IMR-90 (cell line): ENCODE measurements at regions not wholly inside any gene's neighbourhood (a gene's known extent, or its start where the extent isn't known, plus 50 kb on each side); places are given as distances from the start of the nearest gene placed in this dataset.

Experiments
- ATAC-seq: fragments of 200-7000 bp; cut with Tn5 transposase; 2 replicates; pipeline ENCODE4 v1.9.1; 2020; ENCODE audit warnings: low read depth, mild to moderate bottlenecking, moderate library complexity
- BruUV-seq: library from RNA; stranded (reverse); fragments of 400-500 nt; replicated peaks from 2 replicates; lab custom pipeline; 2021; lab: Mats Ljungman, UMichigan
- CTCF ChIA-PET: fragments of 300-600 bp; formaldehyde crosslinking; extraction: SDS; loops from one replicate; lab custom pipeline; 2021; ENCODE audit warnings: antibody characterized with exemption; lab: Yijun Ruan, JAX
- POLR2A ChIA-PET: fragments of 300-600 bp; sonication (Branson Sonifier 250); formaldehyde crosslinking; loops from one replicate; lab custom pipeline; 2022; ENCODE audit warnings: antibody characterized with exemption; ENCODE audit not compliant: unreplicated experiment; lab: Charles Lee
- DNase-seq: peaks from one replicate; pipeline ENCODE4 v3.0.0; 2013
- H2AFZ ChIP-seq: replicated peaks from 2 replicates; pipeline ENCODE3; 2013; ENCODE audit warnings: low read length, mild to moderate bottlenecking; ENCODE audit not compliant: poor library complexity
- H2AK5ac ChIP-seq: 2 replicates; pipeline ENCODE4 v1.6.1; 2013; ENCODE audit warnings: low read depth, low read length, inconsistent platforms
- H2AK9ac ChIP-seq: replicated peaks from 2 replicates; pipeline ENCODE3; 2013; ENCODE audit warnings: mild to moderate bottlenecking, low read depth, low read length, moderate library complexity; ENCODE audit not compliant: poor library complexity
- H2BK120ac ChIP-seq: 2 replicates; pipeline ENCODE4 v1.6.1; 2013; ENCODE audit warnings: low read depth, low read length, inconsistent platforms
- H2BK15ac ChIP-seq: 3 replicates; pipeline ENCODE4 v1.6.1; 2013; ENCODE audit warnings: low read depth, low read length, inconsistent platforms
- H2BK20ac ChIP-seq: 2 replicates; pipeline ENCODE4 v1.6.1; 2013; ENCODE audit warnings: low read depth, mild to moderate bottlenecking, inconsistent platforms, low read length, moderate library complexity
- H2BK5ac ChIP-seq: 2 replicates; pipeline ENCODE4 v1.6.1; 2013; ENCODE audit warnings: mild to moderate bottlenecking, low read depth, low read length, inconsistent platforms; ENCODE audit not compliant: poor library complexity, severe bottlenecking
- H3K14ac ChIP-seq: replicated peaks from 2 replicates; pipeline ENCODE4 v1.6.1; 2013; ENCODE audit warnings: low read depth, low read length, inconsistent platforms
- H3K18ac ChIP-seq: 2 replicates; pipeline ENCODE4 v1.6.1; 2013; ENCODE audit warnings: low read depth, low read length, control low read depth
- H3K23ac ChIP-seq: 2 replicates; pipeline ENCODE4 v1.6.1; 2013; ENCODE audit warnings: low read depth, low read length, inconsistent platforms
- H3K27ac ChIP-seq: 2 replicates; pipeline ENCODE4 v1.5.1; 2013; ENCODE audit warnings: mild to moderate bottlenecking, control low read depth, low read length; ENCODE audit not compliant: insufficient read depth
- H3K27me3 ChIP-seq: 2 replicates; pipeline ENCODE4 v1.6.1; 2013; ENCODE audit warnings: low read length; ENCODE audit not compliant: control insufficient read depth, insufficient read depth
- H3K36me3 ChIP-seq: 2 replicates; pipeline ENCODE4 v1.6.1; 2013; ENCODE audit warnings: low read length, mixed read lengths; ENCODE audit not compliant: control insufficient read depth, insufficient read depth
- H3K4ac ChIP-seq: 2 replicates; pipeline ENCODE4 v1.6.1; 2013; ENCODE audit warnings: low read depth, low read length, inconsistent platforms
- H3K4me1 ChIP-seq: 2 replicates; pipeline ENCODE4 v1.6.1; 2013; ENCODE audit warnings: low read length, mixed read lengths; ENCODE audit not compliant: control insufficient read depth, insufficient read depth
- H3K4me2 ChIP-seq: 2 replicates; pipeline ENCODE4 v1.6.1; 2013; ENCODE audit warnings: low read depth, mild to moderate bottlenecking, control low read depth, low read length, moderate library complexity
- H3K4me3 ChIP-seq: 2 replicates; pipeline ENCODE4 v1.5.1; 2013; ENCODE audit warnings: low read depth, mild to moderate bottlenecking, control low read depth, low read length, moderate library complexity; ENCODE audit not compliant: insufficient read depth
- H3K56ac ChIP-seq: 2 replicates; pipeline ENCODE4 v1.6.1; 2013; ENCODE audit warnings: low read length, inconsistent platforms; ENCODE audit not compliant: insufficient read depth; ENCODE audit errors: extremely low read depth
- H3K79me1 ChIP-seq, 2 experiments: 2 replicates each; pipeline ENCODE4 v1.6.1; 2013; ENCODE audit warnings: low read length in 2 of 2, inconsistent platforms in 1 of 2, low read depth in 1 of 2
- H3K9ac ChIP-seq: 2 replicates; pipeline ENCODE4 v1.6.1; 2013; ENCODE audit warnings: low read depth, low read length, control low read depth
- H3K9me1 ChIP-seq: 2 replicates; pipeline ENCODE4 v1.6.1; 2013; ENCODE audit warnings: low read length, inconsistent platforms; ENCODE audit not compliant: insufficient read depth
- H3K9me3 ChIP-seq: 2 replicates; pipeline ENCODE4 v1.6.1; 2013; ENCODE audit warnings: low read length; ENCODE audit not compliant: control insufficient read depth, insufficient read depth
- H4K20me1 ChIP-seq: 2 replicates; pipeline ENCODE4 v1.6.1; 2013; ENCODE audit warnings: low read length, inconsistent platforms; ENCODE audit not compliant: insufficient read depth
- H4K5ac ChIP-seq: 2 replicates; pipeline ENCODE4 v1.6.1; 2013; ENCODE audit warnings: mild to moderate bottlenecking, low read depth, low read length, control low read depth
- H4K8ac ChIP-seq, 2 experiments: 2 replicates each; pipeline ENCODE4 v1.6.1; 2013; ENCODE audit warnings: low read depth in 2 of 2, low read length in 2 of 2, control low read depth in 1 of 2, inconsistent platforms in 1 of 2
- H4K91ac ChIP-seq: 2 replicates; pipeline ENCODE4 v1.6.1; 2013; ENCODE audit warnings: low read depth, low read length, inconsistent platforms; ENCODE audit not compliant: insufficient read depth
- BHLHE40 ChIP-seq: fragments of 150-350 bp; IDR thresholded peaks from 2 replicates; pipeline ENCODE4 v1.6.1; 2016; ENCODE audit warnings: mild to moderate bottlenecking, low read depth, low read length
- CEBPB ChIP-seq: IDR thresholded peaks from 2 replicates; pipeline ENCODE4 v1.6.1; 2012; ENCODE audit warnings: low read depth, low read length, improper control_type of control experiment
- CHD1 ChIP-seq: IDR thresholded peaks from 2 replicates; pipeline ENCODE4 v1.6.1; 2012; ENCODE audit warnings: low read depth, low read length, improper control_type of control experiment
- CTCF ChIP-seq: conservative IDR thresholded peaks from 2 replicates; pipeline ENCODE4 v1.5.1; 2012; ENCODE audit warnings: mild to moderate bottlenecking, low read depth, low read length, improper control_type of control experiment
- FOS ChIP-seq: fragments of 150-350 bp; IDR thresholded peaks from 2 replicates; pipeline ENCODE4 v1.6.1; 2016; ENCODE audit warnings: low read depth, low read length
- MAFK ChIP-seq: IDR thresholded peaks from 2 replicates; pipeline ENCODE4 v1.6.1; 2012; ENCODE audit warnings: low read depth, low read length, improper control_type of control experiment
- MAZ ChIP-seq: IDR thresholded peaks from 2 replicates; pipeline ENCODE4 v1.6.1; 2012; ENCODE audit warnings: low read depth, mild to moderate bottlenecking, low read length, improper control_type of control experiment, moderate library complexity, borderline replicate concordance
- MXI1 ChIP-seq: IDR thresholded peaks from 2 replicates; pipeline ENCODE4 v1.6.1; 2012; ENCODE audit warnings: low read depth, mild to moderate bottlenecking, low read length, moderate library complexity, borderline replicate concordance
- NFE2L2 ChIP-seq: fragments of 150-350 bp; IDR thresholded peaks from 2 replicates; pipeline ENCODE4 v1.6.1; 2016; ENCODE audit warnings: low read depth, mild to moderate bottlenecking, low read length
- POLR2A ChIP-seq: IDR thresholded peaks from 2 replicates; pipeline ENCODE4 v1.6.1; 2012; ENCODE audit warnings: mild to moderate bottlenecking, low read depth, low read length
- RAD21 ChIP-seq: IDR thresholded peaks from 2 replicates; pipeline ENCODE4 v1.6.1; 2012; ENCODE audit warnings: low read length, improper control_type of control experiment
- RCOR1 ChIP-seq: IDR thresholded peaks from 2 replicates; pipeline ENCODE4 v1.6.1; 2012; ENCODE audit warnings: mild to moderate bottlenecking, low read length, improper control_type of control experiment; ENCODE audit not compliant: insufficient replicate concordance
- RFX5 ChIP-seq: IDR thresholded peaks from 2 replicates; pipeline ENCODE4 v1.8.0; 2012; ENCODE audit warnings: low read depth, mild to moderate bottlenecking, low read length, moderate library complexity
- SMC3 ChIP-seq: fragments of 150-350 bp; IDR thresholded peaks from 2 replicates; pipeline ENCODE4 v1.6.1; 2016; ENCODE audit warnings: low read depth, mild to moderate bottlenecking, antibody characterized with exemption, low read length, moderate library complexity
- USF2 ChIP-seq: fragments of 150-350 bp; IDR thresholded peaks from 2 replicates; pipeline ENCODE4 v1.6.1; 2017; ENCODE audit warnings: mild to moderate bottlenecking, antibody characterized with exemption, low read length, low read depth
- WGBS, 2 experiments: methylation state at CpG; one replicate each; pipeline versions ENCODE4 v1.1.5 to v1.1.7; 2013; ENCODE audit warnings: missing lambda C conversion rate in 2 of 2; ENCODE audit not compliant: insufficient read length in 1 of 2; ENCODE audit errors: extremely low coverage in 2 of 2; 5-methylcytosine and 5-hydroxymethylcytosine counted together
- dilution Hi-C: fragments of 300-500 bp; cut with HindIII; formaldehyde crosslinking; loops from one replicate; pipeline ENCODE4 v1.14.3; 2018; ENCODE audit warnings: low sequenced_read_pairs; ENCODE audit not compliant: unreplicated experiment
- in situ Hi-C: fragments of 300-500 bp; cut with MboI; formaldehyde crosslinking; loops from 3 replicates; pipeline ENCODE4 v1.14.3; 2019; ENCODE audit warnings: low sequenced_read_pairs, inconsistent platforms, mixed read lengths
- intact Hi-C: fragments of 100-400 bp; cut with micrococcal nuclease; formaldehyde crosslinking; loops from 2 replicates; pipeline ENCODE4 v1.10.0; 2022
- TF ChIP-seq, protein P1 (sequence below): fragments of 150-350 bp; IDR thresholded peaks from 2 replicates; pipeline ENCODE4 v1.6.1; 2016; ENCODE audit warnings: low read depth, mild to moderate bottlenecking, low read length, moderate library complexity, borderline replicate concordance

DNA sequence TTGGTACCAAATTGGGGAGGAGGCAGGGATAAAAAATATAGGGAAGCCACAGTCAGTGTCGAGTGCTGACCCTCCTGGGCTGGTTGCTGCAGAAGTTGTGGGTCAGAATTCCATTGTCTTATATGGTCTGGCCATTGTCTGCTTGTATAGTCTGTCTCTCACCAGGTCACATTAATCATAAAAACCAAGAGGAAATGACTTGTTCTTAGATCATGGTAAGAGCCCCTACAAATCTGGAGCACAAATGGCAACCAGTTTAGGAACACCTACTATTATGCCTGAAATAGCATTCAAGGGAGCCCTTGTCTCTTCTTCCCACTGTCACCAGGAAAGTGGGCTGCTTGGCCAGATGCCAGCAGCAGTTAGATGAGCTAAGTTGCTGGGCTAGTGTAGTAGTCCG is 119.7 kb upstream of the RMP24 start:
- DNase-seq (no peak), ATAC-seq (no peak)
- no CpG with 5 or more reads among the region's 2 CpGs for WGBS, 2 experiments
- no TSS peak for BruUV-seq
- Histone ChIP-seq H3K18ac (no peak overlapping the region), H2BK20ac (no peak overlapping the region), H2AK5ac (no peak overlapping the region), H3K36me3 (no peaks in the 10 kb centered on the region), H3K9ac (no peak overlapping the region), H4K20me1 (no peaks in the 10 kb centered on the region), H3K4me1 (no peaks in the 10 kb centered on the region), H2BK120ac (no peak overlapping the region), H3K56ac (no peak overlapping the region), H2AK9ac (no peak overlapping the region), H3K79me1 (no peaks in the 10 kb centered on the region), H4K8ac (no peak overlapping the region), H3K23ac (no peak overlapping the region), H4K5ac (no peak overlapping the region), H3K4me3 (no peak overlapping the region), H3K9me1 (no peaks in the 10 kb centered on the region), H2BK15ac (no peak overlapping the region), H2BK5ac (no peak overlapping the region), H2AFZ (no peak overlapping the region), H4K91ac (no peak overlapping the region), H3K4me2 (no peak overlapping the region), H3K27ac (no peak overlapping the region), H3K9me3 (no peaks in the 10 kb centered on the region), H3K4ac (no peak overlapping the region), H3K14ac (no peak overlapping the region), H3K27me3 (peaks cover 3% of the 10 kb centered on the region; the same call in 1 of the 2 replicates)
- ChIA-PET POLR2A (no interaction called here), CTCF (no interaction called here)
- in situ Hi-C loops (no loop called here), dilution Hi-C loops (no loop called here), intact Hi-C loops (no loop called here)
- no peak for TF ChIP-seq RAD21
- TF ChIP-seq SMC3, result no peak
- no peak for TF ChIP-seq BHLHE40
- no peak for TF ChIP-seq MXI1
- TF ChIP-seq USF2, result no peak
- TF ChIP-seq MAZ, result no peak
- no peak for TF ChIP-seq NFE2L2
- no peak for TF ChIP-seq CTCF
- TF ChIP-seq RFX5, result no peak
- TF ChIP-seq FOS, result no peak
- no peak for TF ChIP-seq CHD1
- TF ChIP-seq RCOR1, result no peak
- TF ChIP-seq, protein P1, sequence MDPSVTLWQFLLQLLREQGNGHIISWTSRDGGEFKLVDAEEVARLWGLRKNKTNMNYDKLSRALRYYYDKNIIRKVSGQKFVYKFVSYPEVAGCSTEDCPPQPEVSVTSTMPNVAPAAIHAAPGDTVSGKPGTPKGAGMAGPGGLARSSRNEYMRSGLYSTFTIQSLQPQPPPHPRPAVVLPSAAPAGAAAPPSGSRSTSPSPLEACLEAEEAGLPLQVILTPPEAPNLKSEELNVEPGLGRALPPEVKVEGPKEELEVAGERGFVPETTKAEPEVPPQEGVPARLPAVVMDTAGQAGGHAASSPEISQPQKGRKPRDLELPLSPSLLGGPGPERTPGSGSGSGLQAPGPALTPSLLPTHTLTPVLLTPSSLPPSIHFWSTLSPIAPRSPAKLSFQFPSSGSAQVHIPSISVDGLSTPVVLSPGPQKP, result no peak
- no peak for TF ChIP-seq MAFK
- TF ChIP-seq CEBPB, result no peak
- TF ChIP-seq POLR2A, result no peak
